Activated naive CD4-positive, alpha-beta T cell treated with anti-CD3 and anti-CD28 coated beads, Interleukin-2, amount 10 ng/mL, durations not matched to agents 7 days and 5 days (primary cell): ENCODE measurements at regions not wholly inside any gene's neighbourhood (a gene's known extent, or its start where the extent isn't known, plus 50 kb on each side); places are given as distances from the start of the nearest gene placed in this dataset.

Experiments
- CTCF ChIA-PET: fragments of 350-600 bp; sonication (Branson Sonifier 250); formaldehyde crosslinking; loops from one replicate; lab custom pipeline; 2021; ENCODE audit warnings: antibody characterized with exemption; lab: Charles Lee
- DNase-seq: peaks from one replicate; pipeline ENCODE4 v3.0.0-alpha.2; 2020
- H3K27ac Mint-ChIP-seq: one replicate; pipeline ENCODE4 v1.8.0; 2021; ENCODE audit warnings: mild to moderate bottlenecking, moderate library complexity, mixed read lengths
- H3K27me3 Mint-ChIP-seq: one replicate; pipeline ENCODE4 v1.8.0; 2021; ENCODE audit warnings: mild to moderate bottlenecking, mixed read lengths
- H3K36me3 Mint-ChIP-seq: one replicate; pipeline ENCODE4 v1.8.0; 2021; ENCODE audit warnings: mixed read lengths
- H3K4me1 Mint-ChIP-seq: one replicate; pipeline ENCODE4 v1.8.0; 2021; ENCODE audit warnings: mixed read lengths
- H3K4me3 Mint-ChIP-seq: one replicate; pipeline ENCODE4 v1.8.0; 2021; ENCODE audit warnings: mild to moderate bottlenecking, moderate library complexity, mixed read lengths
- H3K9me3 Mint-ChIP-seq: one replicate; pipeline ENCODE4 v1.8.0; 2021; ENCODE audit warnings: mixed read lengths

GRCh38 chr1:218123968-218124367 is 161.1 kb upstream of the RRP15 start:
- no peak for DNase-seq
- H3K36me3 Mint-ChIP-seq: no peaks in the 10 kb centered on the region
- CTCF ChIA-PET: no interaction called here
- H3K27me3 Mint-ChIP-seq: no peaks in the 10 kb centered on the region
- H3K9me3 Mint-ChIP-seq: no peaks in the 10 kb centered on the region
- H3K27ac Mint-ChIP-seq: no peak overlapping the region
- no peak overlapping the region for H3K4me3 Mint-ChIP-seq
- no peaks in the 10 kb centered on the region for H3K4me1 Mint-ChIP-seq

GRCh38 chr1:218135371-218135770 is 149.7 kb upstream of the RRP15 start:
- Mint-ChIP-seq H3K9me3 (peaks cover 4% of the 10 kb centered on the region), H3K27ac (no peak overlapping the region), H3K27me3 (no peaks in the 10 kb centered on the region), H3K4me3 (no peak overlapping the region), H3K4me1 (no peaks in the 10 kb centered on the region), H3K36me3 (no peaks in the 10 kb centered on the region)
- CTCF ChIA-PET: no interaction called here
- no peak for DNase-seq

DNA sequence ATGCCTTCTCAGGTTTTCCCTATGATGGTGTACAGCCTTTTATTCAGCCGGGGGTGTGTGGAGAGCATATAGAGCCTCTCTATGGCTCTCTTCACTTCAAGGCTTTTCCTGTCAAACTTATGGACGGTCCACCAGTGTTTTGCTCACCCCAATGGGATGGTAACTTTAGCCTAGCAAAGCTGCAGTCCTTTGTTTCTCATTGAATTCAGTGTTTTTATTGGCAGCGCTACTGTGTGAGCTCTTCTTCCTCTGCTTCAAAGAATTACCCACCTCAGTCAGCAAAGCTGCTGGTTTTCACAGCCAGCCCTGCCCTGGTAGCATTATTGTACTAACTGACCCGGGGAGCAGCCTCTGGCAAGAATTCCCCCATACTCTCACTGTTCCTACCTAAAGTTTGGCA is 145.3 kb upstream of the RRP15 start:
- CTCF ChIA-PET: no interaction called here
- DNase-seq: no peak
- no peak overlapping the region for H3K27ac Mint-ChIP-seq
- no peaks in the 10 kb centered on the region for H3K9me3 Mint-ChIP-seq
- no peak overlapping the region for H3K4me3 Mint-ChIP-seq
- H3K36me3 Mint-ChIP-seq: no peaks in the 10 kb centered on the region
- no peaks in the 10 kb centered on the region for H3K4me1 Mint-ChIP-seq
- no peaks in the 10 kb centered on the region for H3K27me3 Mint-ChIP-seq

DNA sequence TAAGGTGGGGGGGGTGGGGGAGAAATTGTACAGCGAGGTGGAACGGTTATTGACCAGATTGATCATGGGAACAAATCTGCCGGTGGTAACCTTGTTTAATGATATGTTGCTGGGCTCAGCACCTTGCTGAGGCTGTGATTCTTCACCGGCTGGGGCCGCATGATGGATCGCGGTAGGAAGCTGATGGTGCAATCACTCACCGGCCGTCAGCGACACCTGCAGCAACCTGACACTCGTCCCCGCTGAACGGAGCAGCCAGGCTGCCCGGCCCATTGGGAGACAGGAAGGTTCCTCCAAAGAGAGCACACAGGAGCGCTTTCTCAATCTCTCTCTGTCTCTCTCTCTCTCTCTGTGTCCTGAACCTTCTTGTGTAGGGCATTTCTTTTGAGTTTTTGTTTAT is 128.5 kb upstream of the RRP15 start:
- H3K9me3 Mint-ChIP-seq: no peaks in the 10 kb centered on the region
- H3K27me3 Mint-ChIP-seq: peaks cover 5% of the 10 kb centered on the region
- no peaks in the 10 kb centered on the region for H3K36me3 Mint-ChIP-seq
- H3K27ac Mint-ChIP-seq: no peak overlapping the region
- no peak for DNase-seq
- CTCF ChIA-PET: no interaction called here
- no peaks in the 10 kb centered on the region for H3K4me1 Mint-ChIP-seq
- no peak overlapping the region for H3K4me3 Mint-ChIP-seq

GRCh38 chr1:218163371-218163770 is 121.7 kb upstream of the RRP15 start:
- CTCF ChIA-PET: no interaction called here
- DNase-seq: no peak
- Mint-ChIP-seq H3K9me3 (no peaks in the 10 kb centered on the region), H3K4me3 (no peak overlapping the region), H3K4me1 (peaks cover 19% of the 10 kb centered on the region), H3K27ac (no peak overlapping the region), H3K36me3 (no peaks in the 10 kb centered on the region), H3K27me3 (peaks cover 34% of the 10 kb centered on the region)

DNA sequence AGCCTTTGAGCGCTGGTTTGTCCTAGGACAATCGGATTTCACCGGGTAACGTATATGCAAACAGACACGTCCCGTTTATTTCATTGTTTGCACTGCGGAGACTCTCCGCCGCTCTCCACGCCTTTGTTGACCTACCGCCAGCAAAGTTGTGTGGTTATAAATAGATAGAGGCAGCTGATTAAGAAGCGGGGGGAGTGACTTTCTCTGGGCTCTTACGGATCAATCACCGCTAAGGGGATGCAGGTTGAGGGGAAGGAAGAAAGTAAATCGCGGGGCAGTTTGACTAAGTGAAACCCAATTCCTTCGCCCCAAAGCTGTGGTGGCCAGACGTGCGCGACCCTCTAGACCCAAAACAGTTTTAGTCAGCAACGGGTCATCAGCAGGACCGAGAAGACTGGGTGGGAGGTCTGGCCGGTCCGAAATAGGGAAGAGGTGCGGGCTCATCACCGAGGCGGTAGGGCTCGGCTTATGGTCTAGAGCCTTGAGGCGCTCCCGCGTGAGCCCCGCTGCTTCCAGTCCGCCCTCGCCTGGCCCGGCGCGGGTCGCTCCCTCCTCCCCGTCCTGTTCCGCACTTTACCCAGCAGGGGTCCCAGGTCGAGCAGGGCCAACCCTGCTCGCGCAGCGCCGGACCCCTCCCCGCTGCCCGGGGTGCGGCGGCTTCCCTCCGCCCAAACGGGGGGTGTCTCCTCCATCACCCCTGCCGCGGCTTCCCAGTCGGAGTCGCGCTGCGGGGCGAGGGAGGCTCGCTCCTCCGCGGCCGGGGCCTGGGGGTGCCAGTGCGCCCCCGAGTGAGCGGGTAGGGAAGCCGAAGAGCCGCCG is 120.8 kb upstream of the RRP15 start:
- DNase-seq: peak; percentile 22
- Mint-ChIP-seq H3K27ac (no peak overlapping the region), H3K36me3 (no peaks in the 10 kb centered on the region), H3K4me3 (peak overlapping the region; percentile 68), H3K4me1 (peaks cover 19% of the 10 kb centered on the region), H3K9me3 (no peaks in the 10 kb centered on the region), H3K27me3 (peaks cover 34% of the 10 kb centered on the region)
- CTCF ChIA-PET: no interaction called here

GRCh38 chr1:218164930-218165700 is 120.0 kb upstream of the RRP15 start:
- Mint-ChIP-seq H3K36me3 (no peaks in the 10 kb centered on the region), H3K4me1 (peaks cover 19% of the 10 kb centered on the region), H3K4me3 (peak overlapping the region; percentile 56), H3K9me3 (no peaks in the 10 kb centered on the region), H3K27ac (no peak overlapping the region), H3K27me3 (peaks cover 34% of the 10 kb centered on the region)
- CTCF ChIA-PET: no interaction called here
- peak; percentile 21 for DNase-seq

GRCh38 chr1:218165701-218166114 is 119.4 kb upstream of the RRP15 start:
- Mint-ChIP-seq H3K4me3 (peak overlapping the region; percentile 56), H3K4me1 (peaks cover 19% of the 10 kb centered on the region), H3K27ac (no peak overlapping the region), H3K9me3 (no peaks in the 10 kb centered on the region), H3K27me3 (peaks cover 34% of the 10 kb centered on the region), H3K36me3 (no peaks in the 10 kb centered on the region)
- CTCF ChIA-PET: no interaction called here
- DNase-seq: no peak

GRCh38 chr1:218166268-218166945 is 118.7 kb upstream of the RRP15 start:
- Mint-ChIP-seq H3K4me3 (peak overlapping the region; percentile 8), H3K36me3 (no peaks in the 10 kb centered on the region), H3K9me3 (no peaks in the 10 kb centered on the region), H3K27me3 (peaks cover 34% of the 10 kb centered on the region), H3K27ac (no peak overlapping the region), H3K4me1 (peaks cover 19% of the 10 kb centered on the region)
- no peak for DNase-seq
- CTCF ChIA-PET: no interaction called here

GRCh38 chr1:218171302-218171893 is 113.7 kb upstream of the RRP15 start:
- Mint-ChIP-seq H3K4me1 (no peaks in the 10 kb centered on the region), H3K4me3 (no peak overlapping the region), H3K27me3 (peaks cover 3% of the 10 kb centered on the region), H3K9me3 (no peaks in the 10 kb centered on the region), H3K27ac (no peak overlapping the region), H3K36me3 (no peaks in the 10 kb centered on the region)
- DNase-seq: no peak
- CTCF ChIA-PET: no interaction called here

- Mint-ChIP-seq H3K27me3 (no peaks in the 10 kb centered on the region), H3K27ac (no peak overlapping the region), H3K4me1 (no peaks in the 10 kb centered on the region), H3K36me3 (no peaks in the 10 kb centered on the region), H3K9me3 (no peaks in the 10 kb centered on the region), H3K4me3 (no peak overlapping the region)
- CTCF ChIA-PET: no interaction called here
- DNase-seq: no peak
These were observed 102.6 kb upstream of the RRP15 start for GRCh38 chr1:218182455-218182854.

GRCh38 chr1:218200979-218201378 is 84.1 kb upstream of the RRP15 start:
- H3K27me3 Mint-ChIP-seq: no peaks in the 10 kb centered on the region
- H3K36me3 Mint-ChIP-seq: no peaks in the 10 kb centered on the region
- no peak for DNase-seq
- no peaks in the 10 kb centered on the region for H3K9me3 Mint-ChIP-seq
- no peak overlapping the region for H3K27ac Mint-ChIP-seq
- no peak overlapping the region for H3K4me3 Mint-ChIP-seq
- H3K4me1 Mint-ChIP-seq: no peaks in the 10 kb centered on the region
- CTCF ChIA-PET: no interaction called here

- Mint-ChIP-seq H3K4me3 (no peak overlapping the region), H3K27me3 (no peaks in the 10 kb centered on the region), H3K4me1 (no peaks in the 10 kb centered on the region), H3K27ac (no peak overlapping the region), H3K36me3 (no peaks in the 10 kb centered on the region), H3K9me3 (no peaks in the 10 kb centered on the region)
- CTCF ChIA-PET: no interaction called here
- DNase-seq: no peak
These were observed 83.5 kb upstream of the RRP15 start for GRCh38 chr1:218201601-218202000.

DNA sequence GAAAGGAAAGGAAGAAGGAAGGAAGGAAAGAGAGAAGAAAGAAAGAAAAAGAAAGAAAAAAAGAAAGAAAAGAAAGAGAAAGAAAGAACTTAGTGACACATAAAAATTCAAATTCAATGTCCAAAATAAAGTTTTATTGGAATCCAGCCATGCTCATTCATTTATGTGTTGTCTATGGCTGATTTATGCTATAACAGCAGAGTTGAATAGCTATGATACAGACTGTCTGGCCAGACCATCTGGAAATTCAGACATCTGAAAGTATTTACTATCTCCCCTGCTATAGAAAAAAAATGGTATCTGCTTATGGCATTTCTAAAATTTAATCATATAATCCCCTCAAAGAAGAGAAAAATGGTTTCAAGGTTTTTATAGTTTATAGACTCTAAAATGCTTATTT is 79.4 kb upstream of the RRP15 start:
- CTCF ChIA-PET: no interaction called here
- H3K9me3 Mint-ChIP-seq: no peaks in the 10 kb centered on the region
- no peak for DNase-seq
- H3K36me3 Mint-ChIP-seq: no peaks in the 10 kb centered on the region
- no peaks in the 10 kb centered on the region for H3K4me1 Mint-ChIP-seq
- H3K4me3 Mint-ChIP-seq: no peak overlapping the region
- no peaks in the 10 kb centered on the region for H3K27me3 Mint-ChIP-seq
- no peak overlapping the region for H3K27ac Mint-ChIP-seq
